GM18868 (cell line): ENCODE measurements at regions not wholly inside any gene's neighbourhood (a gene's known extent, or its start where the extent isn't known, plus 50 kb on each side); places are given as distances from the start of the nearest gene placed in this dataset.
"Not testable (repeated sequence)": the region's sequence is repeated elsewhere in the genome, so short reads cannot be mapped to it uniquely, and the experiment has no call there.

Source experiments
- ATAC-seq: cut with Tn5 transposase; IDR thresholded peaks from one replicate; pipeline ENCODE4 v1.9.1; 2021; ENCODE audit warnings: mild to moderate bottlenecking, moderate library complexity; ENCODE audit not compliant: unreplicated experiment

DNA sequence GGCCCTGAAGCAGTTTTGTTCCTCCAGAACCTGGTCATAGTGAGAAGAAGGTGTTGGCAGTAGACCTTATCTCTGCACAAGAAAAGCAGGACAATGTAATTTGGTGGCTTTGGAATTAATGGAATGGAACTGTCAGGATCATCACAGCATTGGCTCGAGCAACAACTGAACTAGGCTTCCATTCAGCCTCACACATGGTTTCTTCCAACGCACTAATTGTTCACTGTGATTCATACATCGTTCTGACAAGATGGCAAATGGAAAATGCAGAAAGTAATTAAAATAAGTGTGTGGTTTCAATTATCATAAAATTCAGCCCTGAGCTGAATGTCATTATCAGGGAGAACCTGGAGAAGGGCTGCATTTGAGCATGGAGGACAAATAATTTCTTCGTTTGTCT, 80.6 kb downstream of the MFSD1 start:
- no peak for ATAC-seq

GRCh38 chr3:158896729-158897128, 94.9 kb downstream of the MFSD1 start:
- ATAC-seq = no peak

- ATAC-seq = no peak
Measured at GRCh38 chr3:158906749-158907148, 104.9 kb downstream of the MFSD1 start.

DNA sequence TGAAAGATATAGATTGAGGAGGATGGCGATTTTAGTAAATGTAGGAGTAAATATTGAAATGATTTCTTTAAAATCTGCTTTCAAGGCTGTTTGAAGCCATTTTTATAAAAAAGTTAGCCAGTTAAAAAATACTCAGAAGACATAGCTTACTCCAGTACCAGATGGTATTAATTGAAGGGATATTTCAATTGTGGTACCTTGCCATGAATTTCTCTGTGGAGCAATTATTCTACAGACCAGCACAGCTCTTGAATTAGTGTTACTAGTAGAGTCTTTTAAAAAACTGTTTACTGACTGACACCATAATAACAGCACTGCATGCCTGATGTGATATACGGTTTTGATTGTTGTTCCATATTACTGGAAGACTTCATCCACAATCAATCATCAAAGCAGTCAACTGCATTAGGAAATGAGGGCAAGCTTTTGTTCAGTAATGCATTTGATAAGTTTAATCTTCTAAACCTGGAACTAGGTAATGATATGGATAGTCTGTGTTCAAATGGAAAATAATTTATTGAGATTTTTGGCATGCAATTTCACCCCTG, 106.4 kb downstream of the MFSD1 start:
- ATAC-seq = no peak

DNA sequence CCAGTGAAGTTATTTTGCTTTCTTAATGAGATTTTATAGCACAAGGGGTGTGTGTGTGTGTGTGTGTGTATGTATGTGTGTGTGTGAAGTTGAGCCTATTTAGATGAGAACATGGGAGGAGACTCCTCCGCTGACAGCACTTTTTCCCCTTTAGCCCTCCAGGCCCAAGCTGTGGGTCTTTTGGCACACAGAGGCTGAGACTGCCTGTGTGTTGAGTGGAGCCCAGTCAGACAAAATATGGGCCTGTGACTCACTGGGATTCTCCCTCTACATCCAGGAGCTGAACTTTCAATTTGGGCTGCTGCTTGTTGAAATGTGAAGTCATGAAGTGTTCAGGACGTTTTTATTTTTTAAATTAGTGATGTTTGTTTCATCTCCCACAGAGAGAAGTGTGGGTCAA, 108.0 kb downstream of the MFSD1 start:
- ATAC-seq = no peak

DNA sequence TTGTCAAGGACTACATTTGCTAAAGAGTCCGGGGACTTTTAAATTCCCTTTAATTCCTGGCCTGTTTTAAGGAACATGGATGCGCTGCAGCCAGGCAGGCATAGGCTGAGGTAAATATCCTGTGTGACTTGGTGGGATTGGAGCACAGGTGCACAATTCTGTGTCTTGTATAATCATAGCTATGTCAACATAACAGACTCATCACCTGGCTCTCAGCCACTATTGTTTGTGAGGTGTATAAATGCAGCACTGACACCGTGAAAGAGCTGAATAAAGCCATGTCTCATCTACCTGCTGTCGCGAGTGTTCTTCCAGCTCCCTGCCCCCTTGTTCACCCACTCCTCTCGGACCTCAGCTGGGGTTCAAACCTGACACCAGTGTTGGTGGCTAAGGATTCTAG, 109.7 kb downstream of the MFSD1 start:
- no peak for ATAC-seq

DNA sequence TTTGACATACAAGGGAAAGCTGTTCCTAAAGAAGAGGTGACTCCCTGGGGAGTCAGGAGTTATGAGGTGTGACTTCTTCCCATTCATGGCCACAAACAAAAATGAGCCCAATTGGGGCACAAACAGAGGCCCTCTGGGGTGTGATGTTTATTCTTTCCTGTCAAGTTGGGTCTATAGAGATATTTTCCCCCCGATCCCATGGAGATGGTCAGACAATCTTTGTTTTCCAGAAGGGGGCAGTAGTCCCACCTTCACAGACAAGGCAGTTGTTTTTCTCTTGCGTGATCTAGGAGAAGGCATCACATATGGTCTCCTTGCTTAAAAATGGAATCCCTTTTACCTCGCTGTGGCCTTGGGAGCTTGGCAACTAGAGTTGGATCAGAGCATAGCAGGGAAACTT, 110.3 kb downstream of the MFSD1 start:
- no peak for ATAC-seq

GRCh38 chr3:158912621-158913020, 110.8 kb downstream of the MFSD1 start:
- ATAC-seq = no peak

- no peak for ATAC-seq
Measured at GRCh38 chr3:158916111-158916510, 114.3 kb downstream of the MFSD1 start.

DNA sequence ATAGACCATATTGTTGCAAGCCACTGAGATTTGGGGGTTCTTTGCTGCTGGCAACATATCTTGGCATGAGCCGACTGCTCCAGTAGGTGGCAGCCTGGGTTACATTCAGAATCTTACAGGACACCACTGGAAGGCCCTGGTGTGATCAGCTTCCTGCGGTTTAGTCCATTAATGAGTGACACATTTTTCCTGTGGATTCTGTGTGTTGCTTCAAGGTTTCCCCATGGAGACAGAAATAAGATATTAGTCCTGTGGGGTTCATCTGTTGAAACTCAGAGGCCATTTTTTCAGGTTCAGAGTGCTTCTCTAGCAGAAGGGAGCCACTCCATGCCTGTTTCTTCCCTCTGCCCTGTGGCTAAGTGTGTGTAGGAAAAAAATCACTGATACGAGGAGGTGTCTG, 116.2 kb downstream of the MFSD1 start:
- peak; percentile 82 for ATAC-seq

GRCh38 chr3:158918451-158918850, 116.6 kb downstream of the MFSD1 start:
- no peak for ATAC-seq

- no peak for ATAC-seq
Measured at GRCh38 chr3:158920371-158920770, 118.5 kb downstream of the MFSD1 start.

DNA sequence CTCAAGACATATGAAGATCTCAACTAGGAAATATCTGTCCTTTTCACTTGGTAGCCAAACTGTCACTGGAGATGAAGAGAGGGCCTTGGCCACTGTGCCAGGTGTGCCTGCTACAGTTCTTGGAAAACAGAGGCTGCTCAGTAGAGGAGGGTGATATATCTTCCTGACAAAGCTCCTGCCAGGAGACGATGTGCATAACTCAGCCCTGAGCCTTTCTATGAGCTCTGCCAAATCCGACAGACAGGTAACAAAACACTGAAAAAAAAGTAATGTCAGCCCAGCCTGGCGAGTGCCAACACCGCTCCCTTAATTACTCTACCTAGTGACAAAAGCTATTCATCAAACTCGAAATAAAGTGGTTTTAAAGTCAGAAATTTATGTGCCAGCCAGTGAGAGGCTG, 123.2 kb downstream of the MFSD1 start:
- ATAC-seq = no peak

DNA sequence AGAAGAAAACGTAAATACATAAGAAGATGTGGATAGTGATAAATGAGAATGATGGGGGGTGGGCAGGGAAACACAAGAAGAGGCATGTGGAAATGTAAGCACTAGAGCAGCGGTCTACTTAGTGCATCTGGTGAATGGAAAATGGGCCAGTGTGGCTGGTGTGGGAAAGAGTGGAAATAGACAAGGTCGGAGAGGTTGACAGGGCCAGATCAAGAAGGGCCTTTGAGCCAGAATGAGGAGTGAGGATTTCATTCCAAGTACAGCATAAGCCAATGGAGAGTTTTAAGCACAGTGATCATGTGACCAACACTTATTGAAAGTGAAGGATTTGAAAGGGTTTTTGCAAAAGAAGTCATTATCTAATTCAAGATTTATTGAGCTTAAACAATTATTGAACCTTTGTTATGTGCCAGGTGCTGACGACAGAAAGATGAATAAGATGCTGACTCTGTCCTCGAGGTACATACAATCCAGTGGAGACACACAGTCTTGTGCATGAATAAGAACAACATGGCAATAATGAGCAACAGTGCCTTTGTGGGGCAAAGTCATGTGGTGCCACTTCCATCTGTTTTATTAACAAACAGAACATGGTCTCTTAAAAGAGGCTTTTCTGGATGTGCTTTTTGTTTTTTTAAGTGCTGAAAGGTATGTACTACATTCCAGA, 124.1 kb downstream of the MFSD1 start:
- ATAC-seq = no peak

GRCh38 chr3:158935846-158936245, 134.0 kb downstream of the MFSD1 start:
- ATAC-seq = no peak

DNA sequence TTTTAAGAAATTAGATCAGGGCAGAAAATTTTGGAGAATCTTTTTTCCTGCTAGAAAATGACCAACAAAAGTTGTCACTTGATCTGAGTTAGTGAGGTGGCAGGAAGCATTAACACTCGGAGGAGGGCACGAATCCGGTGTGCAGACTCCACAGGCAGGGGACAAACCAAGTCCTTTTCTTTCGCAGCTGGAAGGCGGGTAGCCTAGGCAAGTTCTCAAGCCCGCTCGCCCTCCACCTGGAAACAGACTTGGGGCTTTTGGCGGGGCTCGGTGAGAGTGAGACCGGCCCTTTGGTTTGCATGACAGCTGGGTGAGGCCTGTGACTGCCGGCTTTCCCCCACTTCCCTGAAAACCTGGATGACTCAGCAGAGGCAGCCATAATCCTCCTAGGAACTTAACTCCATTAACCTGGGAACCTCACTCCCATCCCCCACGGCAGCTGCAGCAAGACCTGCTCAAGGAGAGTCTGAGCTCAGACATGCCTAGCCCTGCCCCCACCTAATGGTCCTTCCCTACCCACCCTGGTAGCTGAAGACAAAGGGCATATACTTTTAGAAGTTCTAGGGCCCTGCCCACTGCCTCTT, 134.8 kb downstream of the MFSD1 start:
- no peak for ATAC-seq

GRCh38 chr3:158950178-158950901, 148.5 kb downstream of the MFSD1 start:
- no peak for ATAC-seq

DNA sequence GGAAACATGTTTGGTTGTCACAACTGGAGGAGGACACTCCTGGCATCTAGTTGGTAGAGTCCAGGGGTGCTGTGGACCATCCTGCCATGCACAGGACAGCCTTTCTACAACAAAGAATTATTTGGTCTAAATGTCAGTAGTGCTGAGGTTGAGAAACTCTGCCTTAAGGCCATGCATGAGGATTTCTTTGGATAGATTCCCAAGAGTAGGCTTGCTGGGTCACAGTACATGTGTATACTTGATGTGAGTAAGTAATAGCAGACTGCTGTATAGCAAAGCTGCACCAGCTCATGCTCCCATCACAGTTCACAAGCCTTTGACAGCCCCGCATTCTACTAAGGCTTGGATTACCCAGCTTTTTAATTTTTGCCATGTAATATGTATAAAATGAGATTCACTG, 151.3 kb downstream of the MFSD1 start:
- ATAC-seq = no peak

GRCh38 chr3:158954420-158954819, 152.6 kb downstream of the MFSD1 start:
- no peak for ATAC-seq

GRCh38 chr3:158957777-158958176, 155.9 kb downstream of the MFSD1 start:
- not testable (repeated sequence) for ATAC-seq

DNA sequence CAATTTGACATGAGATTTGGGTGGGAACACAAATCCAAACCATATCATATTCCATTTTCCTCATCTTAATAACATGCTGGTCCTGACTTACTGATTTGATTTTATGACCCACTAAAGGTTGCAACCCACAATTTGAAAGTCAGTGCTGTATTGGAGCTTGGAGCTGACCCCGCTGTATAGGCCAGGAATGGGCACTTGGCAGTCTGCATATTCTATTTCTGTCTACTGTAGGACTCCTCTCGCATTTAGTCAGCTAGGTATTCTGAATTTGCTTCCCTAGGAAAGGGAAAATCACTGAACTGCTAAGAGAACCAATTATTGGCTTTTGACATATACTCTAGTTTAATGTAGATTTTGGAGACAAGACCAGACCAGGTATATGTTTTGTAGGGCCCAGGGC, 157.0 kb downstream of the MFSD1 start:
- no peak for ATAC-seq

GRCh38 chr3:158961471-158961870, 159.6 kb downstream of the MFSD1 start:
- ATAC-seq = no peak
